Osteoblast (primary cell): ENCODE measurements at regions not wholly inside any gene's neighbourhood (a gene's known extent, or its start where the extent isn't known, plus 50 kb on each side); places are given as distances from the start of the nearest gene placed in this dataset.

Experiments
- DNase-seq: peaks from one replicate; pipeline ENCODE4 v3.0.0; 2011; ENCODE audit warnings: low spot score, mixed read lengths; ENCODE audit not compliant: insufficient read length; ENCODE audit errors: missing footprints
- H2AFZ ChIP-seq: 2 replicates; pipeline ENCODE4 v1.6.0; 2011; ENCODE audit warnings: mild to moderate bottlenecking, low read length
- H3K27ac ChIP-seq: 2 replicates; pipeline ENCODE4 v1.5.1; 2011; ENCODE audit warnings: mild to moderate bottlenecking, low read depth, low read length, moderate library complexity
- H3K27me3 ChIP-seq: 2 replicates; pipeline ENCODE4 v1.6.0; 2012; ENCODE audit warnings: mild to moderate bottlenecking, control low read depth, inconsistent platforms, low read length, moderate library complexity; ENCODE audit not compliant: insufficient read depth
- H3K36me3 ChIP-seq: 2 replicates; pipeline ENCODE4 v1.5.1; 2011; ENCODE audit warnings: mild to moderate bottlenecking, low read length, control low read depth, moderate library complexity; ENCODE audit not compliant: insufficient read depth
- H3K4me1 ChIP-seq: 2 replicates; pipeline ENCODE4 v1.5.1; 2011; ENCODE audit warnings: mild to moderate bottlenecking, low read length, control low read depth, moderate library complexity; ENCODE audit not compliant: insufficient read depth
- H3K4me2 ChIP-seq: 2 replicates; pipeline ENCODE4 v1.6.0; 2011; ENCODE audit warnings: mild to moderate bottlenecking, low read length; ENCODE audit not compliant: insufficient read depth
- H3K4me3 ChIP-seq: fragments of 200-600 bp; sonication (generic); 3 replicates; pipeline ENCODE4 v1.5.1; 2012; ENCODE audit warnings: mild to moderate bottlenecking, low read length, inconsistent platforms; ENCODE audit not compliant: insufficient read depth
- H3K79me2 ChIP-seq: 2 replicates; pipeline ENCODE4 v1.6.0; 2012; ENCODE audit warnings: mild to moderate bottlenecking, low read length, control low read depth, inconsistent platforms; ENCODE audit not compliant: insufficient read depth
- H3K9me3 ChIP-seq: 2 replicates; pipeline ENCODE4 v1.5.1; 2011; ENCODE audit warnings: low read depth, low read length, control low read depth
- H4K20me1 ChIP-seq: 2 replicates; pipeline ENCODE4 v1.6.0; 2012; ENCODE audit warnings: mild to moderate bottlenecking, low read length, control low read depth; ENCODE audit not compliant: insufficient read depth
- CTCF ChIP-seq: IDR thresholded peaks from 2 replicates; pipeline ENCODE4 v1.5.1; 2011; ENCODE audit warnings: mild to moderate bottlenecking, low read depth, low read length, moderate library complexity; ENCODE audit errors: extremely low read depth

- no peak overlapping the region for H3K4me2 ChIP-seq
- no peak overlapping the region for H3K4me3 ChIP-seq
- H3K27ac ChIP-seq = no peak overlapping the region
- TF ChIP-seq CTCF = no peak
- no peak for DNase-seq
- no peaks in the 10 kb centered on the region for H4K20me1 ChIP-seq
- no peaks in the 10 kb centered on the region for H3K79me2 ChIP-seq
- H2AFZ ChIP-seq = no peak overlapping the region
- no peaks in the 10 kb centered on the region for H3K36me3 ChIP-seq
- H3K9me3 ChIP-seq = no peaks in the 10 kb centered on the region
- H3K27me3 ChIP-seq = no peaks in the 10 kb centered on the region
- peaks cover 16% of the 10 kb centered on the region for H3K4me1 ChIP-seq
Measured at GRCh38 chr14:53529519-53529918, 376.4 kb upstream of the DDHD1 start.

DNA sequence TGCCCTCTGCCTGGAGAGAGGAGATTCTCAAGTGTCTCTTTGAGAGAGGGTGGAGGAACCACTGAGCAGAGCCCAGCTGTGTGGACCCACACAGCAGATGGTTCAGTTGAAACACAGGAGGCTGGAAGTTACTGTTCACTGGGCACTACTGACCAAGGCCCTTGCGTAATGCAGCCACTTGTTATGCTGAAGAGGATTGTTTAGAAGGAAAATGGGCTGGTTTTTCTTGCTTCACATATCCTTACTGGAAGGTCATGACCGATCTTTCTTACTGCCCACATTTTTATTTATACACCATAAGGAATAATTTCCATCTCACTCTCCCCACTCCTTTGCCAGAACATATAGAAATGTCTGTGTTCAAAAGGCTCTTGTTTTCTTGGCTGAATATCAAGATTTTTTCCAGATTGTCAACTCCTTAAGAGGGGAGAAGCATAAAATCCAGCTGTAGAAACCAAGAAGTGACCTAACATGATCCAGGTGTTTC is 375.1 kb upstream of the DDHD1 start:
- Histone ChIP-seq H3K4me2 (peak overlapping the region; percentile 16), H3K79me2 (no peaks in the 10 kb centered on the region), H3K36me3 (no peaks in the 10 kb centered on the region), H4K20me1 (no peaks in the 10 kb centered on the region), H2AFZ (peak overlapping the region; percentile 62), H3K4me1 (peaks cover 16% of the 10 kb centered on the region), H3K9me3 (no peaks in the 10 kb centered on the region), H3K27ac (no peak overlapping the region), H3K27me3 (no peaks in the 10 kb centered on the region), H3K4me3 (no peak overlapping the region)
- DNase-seq = no peak
- no peak for TF ChIP-seq CTCF

DNA sequence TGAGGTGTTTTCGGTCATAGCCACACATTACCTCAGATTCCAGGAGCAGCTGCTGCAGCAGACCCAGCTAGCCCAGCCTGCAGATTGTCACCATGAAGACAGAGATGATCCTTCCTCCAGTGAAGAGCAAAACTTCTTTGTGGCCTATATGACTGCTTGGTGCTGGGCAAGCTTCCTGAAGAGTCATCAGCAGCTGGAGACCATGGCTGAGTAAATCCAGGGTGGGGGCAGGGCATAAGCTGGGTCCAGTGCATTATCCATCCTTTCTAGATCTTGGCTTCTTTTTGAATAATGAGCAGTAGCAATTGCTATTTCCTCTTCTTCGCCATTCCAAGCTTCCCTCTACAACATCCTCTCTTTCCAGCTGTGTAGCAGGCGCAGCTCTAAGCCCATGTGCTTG is 373.1 kb upstream of the DDHD1 start:
- H3K27ac ChIP-seq = no peak overlapping the region
- no peaks in the 10 kb centered on the region for H3K36me3 ChIP-seq
- no peak for TF ChIP-seq CTCF
- H4K20me1 ChIP-seq = no peaks in the 10 kb centered on the region
- H2AFZ ChIP-seq = no peak overlapping the region
- no peaks in the 10 kb centered on the region for H3K27me3 ChIP-seq
- H3K4me3 ChIP-seq = no peak overlapping the region
- no peaks in the 10 kb centered on the region for H3K9me3 ChIP-seq
- no peak overlapping the region for H3K4me2 ChIP-seq
- no peak for DNase-seq
- peaks cover 16% of the 10 kb centered on the region for H3K4me1 ChIP-seq
- H3K79me2 ChIP-seq = no peaks in the 10 kb centered on the region

DNA sequence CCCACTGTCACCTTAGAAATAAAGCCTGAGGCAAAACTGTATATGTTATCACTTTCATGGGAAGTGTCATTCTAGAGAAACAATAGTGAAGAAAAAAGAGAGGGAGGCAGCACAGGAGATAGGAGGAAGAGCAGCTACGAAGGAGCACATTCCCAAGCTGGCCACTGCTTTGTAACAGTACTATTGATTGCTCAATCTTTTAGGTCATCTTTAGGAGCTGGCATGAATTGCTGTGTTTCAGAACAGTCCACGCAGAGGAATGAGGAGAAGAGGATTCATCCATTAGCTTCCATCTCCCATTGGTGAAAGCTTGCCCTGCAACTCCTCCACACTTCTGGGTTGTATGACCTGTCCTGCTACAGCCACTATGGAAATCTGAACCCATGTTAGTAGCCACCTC is 372.5 kb upstream of the DDHD1 start:
- Histone ChIP-seq H3K4me1 (peaks cover 16% of the 10 kb centered on the region), H3K4me3 (no peak overlapping the region)
- TF ChIP-seq CTCF = no peak

More for the DNA sequence above, 372.5 kb upstream of the DDHD1 start:
- no peaks in the 10 kb centered on the region for H3K79me2 ChIP-seq
- H3K27me3 ChIP-seq = no peaks in the 10 kb centered on the region
- no peak for DNase-seq
- H3K27ac ChIP-seq = peak overlapping the region; percentile 8
- no peak overlapping the region for H3K4me2 ChIP-seq
- H3K36me3 ChIP-seq = no peaks in the 10 kb centered on the region
- H2AFZ ChIP-seq = peak overlapping the region; percentile 42
- H3K9me3 ChIP-seq = no peaks in the 10 kb centered on the region
- H4K20me1 ChIP-seq = no peaks in the 10 kb centered on the region
